ENCODE measurements at regions not wholly inside any gene's neighbourhood (a gene's known extent, or its start where the extent isn't known, plus 50 kb on each side); places are given as distances from the start of the nearest gene placed in this dataset.

GRCh38 chr6:9927275-9927674 lies 487.6 kb downstream of the TFAP2A start:
- H3K9me3 ChIP-seq = no peaks in the 10 kb centered on the region
- H3K4me1 ChIP-seq = no peaks in the 10 kb centered on the region
- no peaks in the 10 kb centered on the region for H3K27me3 ChIP-seq
- H3K4me3 ChIP-seq (replicated peaks in 1 of 3) = no peak overlapping the region
- 96 to 97% methylated on average over 1 of the region's 1 CpG for WGBS, 2 donors
- TF ChIP-seq CTCF (IDR thresholded peaks at IDR 0.05) = no peak
- TF ChIP-seq POLR2A (IDR thresholded peaks at IDR 0.05) = no peak
- no peaks in the 10 kb centered on the region for H3K36me3 ChIP-seq
- H3K27ac ChIP-seq = no peak overlapping the region
- DNase-seq = no peak
- intact Hi-C loops (cut with DNase I) = no loop called here

GRCh38 chr6:9924971-9925370 lies 489.9 kb downstream of the TFAP2A start:
- no peaks in the 10 kb centered on the region for H3K9me3 ChIP-seq
- no peaks in the 10 kb centered on the region for H3K27me3 ChIP-seq
- H3K4me3 ChIP-seq (replicated peaks in 1 of 3) = no peak overlapping the region
- no peak overlapping the region for H3K27ac ChIP-seq
- TF ChIP-seq CTCF (IDR thresholded peaks at IDR 0.05) (no peak), POLR2A (IDR thresholded peaks at IDR 0.05) (no peak)
- 75 to 86% methylated on average over 7 of the region's 7 CpGs for WGBS, 2 donors
- DNase-seq = no peak
- intact Hi-C loops (cut with DNase I) = no loop called here
- no peaks in the 10 kb centered on the region for H3K4me1 ChIP-seq
- H3K36me3 ChIP-seq = no peaks in the 10 kb centered on the region

GRCh38 chr6:9921366-9921765 lies 493.5 kb downstream of the TFAP2A start:
- WGBS, 2 donors = 85 to 95% methylated on average over 3 of the region's 3 CpGs
- no peaks in the 10 kb centered on the region for H3K9me3 ChIP-seq
- H3K4me1 ChIP-seq = no peaks in the 10 kb centered on the region
- no peak overlapping the region for H3K4me3 ChIP-seq (replicated peaks in 1 of 3)
- no peaks in the 10 kb centered on the region for H3K36me3 ChIP-seq
- no peak for TF ChIP-seq POLR2A (IDR thresholded peaks at IDR 0.05)
- no peak for TF ChIP-seq CTCF (IDR thresholded peaks at IDR 0.05)
- no peak for DNase-seq
- intact Hi-C loops (cut with DNase I) = no loop called here
- H3K27ac ChIP-seq = no peak overlapping the region
- H3K27me3 ChIP-seq = no peaks in the 10 kb centered on the region

- peak; percentile 3 to 34 for DNase-seq
- no peaks in the 10 kb centered on the region for H3K9me3 ChIP-seq
- intact Hi-C loops (cut with DNase I) = no loop called here
Observed at GRCh38 chr6:9914951-9915350, 499.9 kb downstream of the TFAP2A start.

DNA sequence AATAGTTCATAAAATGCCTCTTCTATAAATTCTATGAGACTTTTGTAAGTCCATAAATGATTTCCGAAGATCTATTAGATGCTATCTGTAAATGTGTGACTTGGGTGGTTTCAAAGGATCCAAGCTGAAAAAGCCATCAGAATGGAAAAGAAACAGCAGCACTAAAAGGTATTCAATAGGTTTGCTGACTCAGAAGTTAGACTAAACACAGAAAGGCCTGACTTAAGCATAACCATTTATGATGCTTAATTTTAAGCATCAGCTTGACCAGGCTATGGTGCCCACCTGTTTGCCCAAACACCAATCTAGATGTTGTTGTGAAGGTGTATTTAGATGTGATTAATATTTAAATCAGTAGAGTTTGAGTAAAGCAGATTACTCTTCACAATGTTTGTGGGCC lies 513.5 kb downstream of the TFAP2A start:
- no peaks in the 10 kb centered on the region for H3K9me3 ChIP-seq
- TF ChIP-seq CTCF (IDR thresholded peaks at IDR 0.05) (no peak), POLR2A (IDR thresholded peaks at IDR 0.05) (no peak)
- H3K4me1 ChIP-seq = no peaks in the 10 kb centered on the region
- no peak for DNase-seq
- intact Hi-C loops (cut with DNase I) = no loop called here
- H3K36me3 ChIP-seq = no peaks in the 10 kb centered on the region
- H3K27me3 ChIP-seq = no peaks in the 10 kb centered on the region
- H3K4me3 ChIP-seq (replicated peaks in 1 of 3) = no peak overlapping the region
- WGBS, 2 donors = 88 to 91% methylated on average over 1 of the region's 1 CpG
- H3K27ac ChIP-seq = no peak overlapping the region

More at GRCh38 chr6:9914951-9915350, 499.9 kb downstream of the TFAP2A start:
- H3K4me1 ChIP-seq = no peaks in the 10 kb centered on the region
- H3K36me3 ChIP-seq = no peaks in the 10 kb centered on the region
- H3K4me3 ChIP-seq (replicated peaks in 1 of 3) = no peak overlapping the region
- TF ChIP-seq CTCF (IDR thresholded peaks at IDR 0.05) (no peak), POLR2A (IDR thresholded peaks at IDR 0.05) (no peak)
- no peak overlapping the region for H3K27ac ChIP-seq
- 44 to 47% methylated on average over 5 of the region's 5 CpGs for WGBS, 2 donors
- no peaks in the 10 kb centered on the region for H3K27me3 ChIP-seq
